ENCODE measurements at regions not wholly inside any gene's neighbourhood (a gene's known extent, or its start where the extent isn't known, plus 50 kb on each side); places are given as distances from the start of the nearest gene placed in this dataset.

DNA sequence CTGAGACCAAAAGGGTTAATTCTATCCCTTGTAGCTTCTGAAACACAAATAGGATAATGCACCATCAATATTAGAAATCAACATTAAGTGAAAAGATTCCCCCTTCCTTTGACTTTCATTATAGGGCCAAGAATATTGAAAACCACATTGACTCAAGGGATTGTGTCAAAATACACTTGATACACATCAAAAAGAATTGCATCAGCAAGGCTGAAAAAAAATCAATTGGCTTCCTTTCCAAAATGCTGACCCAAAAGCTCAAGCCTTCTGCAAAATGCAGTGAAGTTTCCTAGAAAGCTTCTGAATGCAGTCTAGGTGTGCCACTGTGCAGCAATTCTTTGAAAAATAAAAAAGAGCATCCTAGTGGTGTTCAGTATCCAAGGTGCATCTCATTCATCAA lies 674.4 kb downstream of the TOX3 start:
- ChIA-PET POLR2A (no interaction called here), CTCF (no interaction called here)
- Histone ChIP-seq H3K4me1 (ENCODE audit: control extremely low read depth in 1 of 4, control insufficient read depth in 4 of 4, insufficient read depth in 4 of 4, low read length in 3 of 4) (no peaks in the 10 kb centered on the region), H3K27me3 (replicated peaks in 2 of 5; ENCODE audit: control insufficient read depth in 4 of 5, insufficient read depth in 5 of 5, low read length in 4 of 5) (no peaks in the 10 kb centered on the region), H3K36me3 (ENCODE audit: control insufficient read depth in 4 of 4, insufficient read depth in 4 of 4, low read length in 3 of 4) (no peaks in the 10 kb centered on the region), H3K27ac (ENCODE audit: insufficient read depth in 1 of 2, low read depth in 1 of 2, low read length in 2 of 2, poor library complexity in 1 of 2, severe bottlenecking in 2 of 2) (no peak overlapping the region), H3K9me3 (ENCODE audit: control extremely low read depth in 1 of 5, control insufficient read depth in 4 of 5, insufficient read depth in 2 of 5, low read depth in 1 of 5, low read length in 4 of 5) (no peaks in the 10 kb centered on the region), H3K4me3 (ENCODE audit: control insufficient read depth in 1 of 7, extremely low read depth in 1 of 7, insufficient read depth in 4 of 7, low read depth in 2 of 7, low read length in 6 of 7) (no peak overlapping the region)
- DNase-seq, result no peak

DNA sequence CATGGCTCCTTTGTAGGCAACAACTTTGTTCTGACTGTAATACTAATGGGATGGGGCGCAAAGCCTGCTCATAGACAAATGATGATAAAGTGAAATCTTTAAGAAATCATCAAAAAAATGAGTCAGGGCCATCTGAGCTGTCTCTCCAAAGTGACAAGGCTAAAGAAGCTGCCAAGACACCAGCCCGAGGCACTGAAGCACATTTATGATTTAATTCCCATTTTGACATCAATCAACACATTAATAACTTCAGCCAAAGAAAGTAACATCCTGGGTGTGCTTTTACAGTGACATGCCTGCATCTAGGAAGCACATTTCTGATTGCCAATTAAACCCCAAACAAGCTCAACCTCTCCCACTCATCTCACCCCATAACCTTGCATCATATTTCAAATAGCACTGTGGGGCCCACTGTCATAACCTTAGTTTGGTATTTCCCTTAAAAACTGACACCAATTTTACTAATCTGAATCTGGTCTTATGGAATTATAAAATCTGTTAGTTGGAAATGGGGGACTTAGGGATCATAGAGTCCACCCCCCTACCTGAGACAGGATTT lies 676.6 kb downstream of the TOX3 start:
- Histone ChIP-seq H3K27me3 (replicated peaks in 2 of 5; ENCODE audit: control insufficient read depth in 4 of 5, insufficient read depth in 5 of 5, low read length in 4 of 5) (no peaks in the 10 kb centered on the region), H3K27ac (ENCODE audit: insufficient read depth in 1 of 2, low read depth in 1 of 2, low read length in 2 of 2, poor library complexity in 1 of 2, severe bottlenecking in 2 of 2) (no peak overlapping the region), H3K4me3 (ENCODE audit: control insufficient read depth in 1 of 7, extremely low read depth in 1 of 7, insufficient read depth in 4 of 7, low read depth in 2 of 7, low read length in 6 of 7) (no peak overlapping the region), H3K4me1 (ENCODE audit: control extremely low read depth in 1 of 4, control insufficient read depth in 4 of 4, insufficient read depth in 4 of 4, low read length in 3 of 4) (no peaks in the 10 kb centered on the region), H3K36me3 (ENCODE audit: control insufficient read depth in 4 of 4, insufficient read depth in 4 of 4, low read length in 3 of 4) (no peaks in the 10 kb centered on the region), H3K9me3 (ENCODE audit: control extremely low read depth in 1 of 5, control insufficient read depth in 4 of 5, insufficient read depth in 2 of 5, low read depth in 1 of 5, low read length in 4 of 5) (no peaks in the 10 kb centered on the region)
- DNase-seq, result no peak
- ChIA-PET CTCF (no interaction called here), POLR2A (no interaction called here)
- 94% methylated on average over 2 of the region's 2 CpGs for WGBS (ENCODE audit: insufficient coverage)

DNA sequence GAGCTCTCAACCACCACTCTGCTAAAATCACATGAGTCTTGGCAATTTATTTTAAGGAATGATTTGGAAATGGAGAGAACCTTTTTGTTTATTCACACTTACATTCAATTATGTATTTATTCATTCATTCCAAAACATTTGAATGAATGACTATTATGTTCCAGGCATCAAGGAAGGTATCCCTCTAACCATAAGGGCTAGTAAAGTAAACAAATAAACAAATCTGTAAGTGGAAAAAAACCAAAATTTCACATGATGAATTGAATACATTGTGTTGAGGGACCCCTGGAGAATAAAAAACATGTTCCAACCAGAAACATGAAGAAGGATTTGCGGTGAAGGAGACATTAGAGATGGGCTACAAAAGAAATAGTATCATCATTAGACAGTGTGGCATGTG lies 677.8 kb downstream of the TOX3 start:
- Histone ChIP-seq H3K27me3 (replicated peaks in 2 of 5; ENCODE audit: control insufficient read depth in 4 of 5, insufficient read depth in 5 of 5, low read length in 4 of 5) (no peaks in the 10 kb centered on the region), H3K36me3 (ENCODE audit: control insufficient read depth in 4 of 4, insufficient read depth in 4 of 4, low read length in 3 of 4) (no peaks in the 10 kb centered on the region), H3K4me1 (ENCODE audit: control extremely low read depth in 1 of 4, control insufficient read depth in 4 of 4, insufficient read depth in 4 of 4, low read length in 3 of 4) (no peaks in the 10 kb centered on the region), H3K27ac (ENCODE audit: insufficient read depth in 1 of 2, low read depth in 1 of 2, low read length in 2 of 2, poor library complexity in 1 of 2, severe bottlenecking in 2 of 2) (no peak overlapping the region), H3K4me3 (ENCODE audit: control insufficient read depth in 1 of 7, extremely low read depth in 1 of 7, insufficient read depth in 4 of 7, low read depth in 2 of 7, low read length in 6 of 7) (no peak overlapping the region), H3K9me3 (ENCODE audit: control extremely low read depth in 1 of 5, control insufficient read depth in 4 of 5, insufficient read depth in 2 of 5, low read depth in 1 of 5, low read length in 4 of 5) (no peaks in the 10 kb centered on the region)
- POLR2A ChIA-PET, result no interaction called here
- CTCF ChIA-PET, result no interaction called here
- no CpG with 5 or more reads among the region's 1 CpG for WGBS (ENCODE audit: insufficient coverage)
- no peak for DNase-seq

DNA sequence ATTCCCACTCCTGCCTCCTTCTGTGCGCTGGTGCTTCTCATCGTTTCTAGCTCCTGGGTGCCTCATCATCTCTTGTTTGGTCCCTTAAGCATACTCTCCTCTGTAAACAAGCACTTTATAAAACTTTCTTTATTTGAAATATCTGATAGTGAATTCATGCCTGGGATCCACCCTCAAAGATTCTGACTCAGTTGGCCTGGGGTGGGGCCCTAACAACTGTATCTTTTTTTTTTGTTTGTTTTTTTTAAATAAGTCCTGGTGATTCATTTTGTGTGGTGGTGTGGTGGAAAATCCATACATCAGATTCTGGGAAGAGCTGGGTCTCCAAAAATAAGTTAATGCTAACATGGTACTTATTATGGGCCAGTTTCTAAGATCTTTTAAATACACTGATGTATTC lies 678.3 kb downstream of the TOX3 start:
- ChIA-PET POLR2A (no interaction called here), CTCF (no interaction called here)
- 83% methylated on average over 2 of the region's 2 CpGs for WGBS (ENCODE audit: insufficient coverage)
- no peak for DNase-seq
- Histone ChIP-seq H3K36me3 (ENCODE audit: control insufficient read depth in 4 of 4, insufficient read depth in 4 of 4, low read length in 3 of 4) (no peaks in the 10 kb centered on the region), H3K4me3 (ENCODE audit: control insufficient read depth in 1 of 7, extremely low read depth in 1 of 7, insufficient read depth in 4 of 7, low read depth in 2 of 7, low read length in 6 of 7) (no peak overlapping the region), H3K4me1 (ENCODE audit: control extremely low read depth in 1 of 4, control insufficient read depth in 4 of 4, insufficient read depth in 4 of 4, low read length in 3 of 4) (no peaks in the 10 kb centered on the region), H3K27me3 (replicated peaks in 2 of 5; ENCODE audit: control insufficient read depth in 4 of 5, insufficient read depth in 5 of 5, low read length in 4 of 5) (no peaks in the 10 kb centered on the region), H3K27ac (ENCODE audit: insufficient read depth in 1 of 2, low read depth in 1 of 2, low read length in 2 of 2, poor library complexity in 1 of 2, severe bottlenecking in 2 of 2) (no peak overlapping the region), H3K9me3 (ENCODE audit: control extremely low read depth in 1 of 5, control insufficient read depth in 4 of 5, insufficient read depth in 2 of 5, low read depth in 1 of 5, low read length in 4 of 5) (no peaks in the 10 kb centered on the region)

DNA sequence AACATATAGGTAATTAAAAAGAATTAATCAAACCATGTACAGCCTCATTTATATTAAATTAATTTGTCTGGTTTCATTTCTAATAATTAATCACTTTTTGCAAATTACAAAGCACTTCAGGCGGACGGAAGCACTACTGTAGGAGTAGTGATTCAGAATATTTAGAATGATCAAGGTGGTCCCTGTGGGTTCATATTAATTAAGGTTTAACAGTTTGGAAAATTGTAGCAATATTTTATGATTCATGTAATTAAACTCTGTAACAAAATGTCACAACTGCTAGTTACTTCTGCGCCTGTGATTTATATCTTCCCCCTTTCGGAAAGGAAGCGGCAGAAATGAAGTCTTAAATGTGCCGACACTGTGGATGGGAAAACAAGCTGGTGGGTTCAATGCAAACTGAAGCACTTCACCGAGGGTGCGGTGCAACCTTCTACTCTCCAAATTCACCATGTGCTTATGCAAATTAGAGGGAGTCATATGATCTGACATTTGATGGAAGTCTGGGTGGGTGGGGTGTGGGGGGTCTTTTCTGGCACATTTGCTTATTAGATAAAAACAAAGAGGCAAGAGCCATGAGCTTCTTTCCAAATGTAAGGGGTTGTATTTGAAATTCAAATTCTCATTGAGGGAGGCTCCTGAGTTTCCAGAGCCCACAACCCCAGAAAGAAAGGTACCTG lies 679.4 kb downstream of the TOX3 start:
- CTCF ChIA-PET, result no interaction called here
- POLR2A ChIA-PET, result no interaction called here
- Histone ChIP-seq H3K27ac (ENCODE audit: insufficient read depth in 1 of 2, low read depth in 1 of 2, low read length in 2 of 2, poor library complexity in 1 of 2, severe bottlenecking in 2 of 2) (no peak overlapping the region), H3K36me3 (ENCODE audit: control insufficient read depth in 4 of 4, insufficient read depth in 4 of 4, low read length in 3 of 4) (no peaks in the 10 kb centered on the region), H3K4me3 (ENCODE audit: control insufficient read depth in 1 of 7, extremely low read depth in 1 of 7, insufficient read depth in 4 of 7, low read depth in 2 of 7, low read length in 6 of 7) (no peak overlapping the region), H3K27me3 (replicated peaks in 2 of 5; ENCODE audit: control insufficient read depth in 4 of 5, insufficient read depth in 5 of 5, low read length in 4 of 5) (no peaks in the 10 kb centered on the region), H3K4me1 (ENCODE audit: control extremely low read depth in 1 of 4, control insufficient read depth in 4 of 4, insufficient read depth in 4 of 4, low read length in 3 of 4) (no peaks in the 10 kb centered on the region), H3K9me3 (ENCODE audit: control extremely low read depth in 1 of 5, control insufficient read depth in 4 of 5, insufficient read depth in 2 of 5, low read depth in 1 of 5, low read length in 4 of 5) (no peaks in the 10 kb centered on the region)
- DNase-seq, result no peak
- 42% methylated on average over 3 of the region's 8 CpGs for WGBS (ENCODE audit: insufficient coverage)

DNA sequence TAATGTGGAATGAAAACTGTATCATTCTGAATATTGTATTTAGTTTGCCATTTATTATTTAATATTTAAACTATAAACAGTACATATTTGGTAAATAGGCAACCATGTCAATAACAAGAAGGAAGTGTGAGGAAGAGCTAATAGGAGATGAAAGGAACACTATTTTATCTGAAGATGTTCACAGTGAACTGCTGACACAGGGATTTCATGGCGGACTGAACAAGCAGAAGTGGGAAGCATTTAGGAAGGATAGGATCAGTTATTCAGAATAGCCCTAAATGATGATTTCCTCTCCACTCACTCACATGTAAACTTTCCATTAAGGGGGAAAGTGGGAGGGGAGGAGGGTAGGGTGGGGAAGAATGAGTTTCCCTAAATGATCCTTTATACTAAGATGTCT lies 682.4 kb downstream of the TOX3 start:
- no CpG with 5 or more reads among the region's 1 CpG for WGBS (ENCODE audit: insufficient coverage)
- H3K4me3 ChIP-seq (ENCODE audit: control insufficient read depth in 1 of 7, extremely low read depth in 1 of 7, insufficient read depth in 4 of 7, low read depth in 2 of 7, low read length in 6 of 7), result no peak overlapping the region
- no peak for DNase-seq
- H3K27me3 ChIP-seq (replicated peaks in 2 of 5; ENCODE audit: control insufficient read depth in 4 of 5, insufficient read depth in 5 of 5, low read length in 4 of 5), result no peaks in the 10 kb centered on the region
- no peak overlapping the region for H3K27ac ChIP-seq (ENCODE audit: insufficient read depth in 1 of 2, low read depth in 1 of 2, low read length in 2 of 2, poor library complexity in 1 of 2, severe bottlenecking in 2 of 2)
- ChIA-PET CTCF (no interaction called here), POLR2A (no interaction called here)
- no peaks in the 10 kb centered on the region for H3K9me3 ChIP-seq (ENCODE audit: control extremely low read depth in 1 of 5, control insufficient read depth in 4 of 5, insufficient read depth in 2 of 5, low read depth in 1 of 5, low read length in 4 of 5)
- no peaks in the 10 kb centered on the region for H3K36me3 ChIP-seq (ENCODE audit: control insufficient read depth in 4 of 4, insufficient read depth in 4 of 4, low read length in 3 of 4)
- H3K4me1 ChIP-seq (ENCODE audit: control extremely low read depth in 1 of 4, control insufficient read depth in 4 of 4, insufficient read depth in 4 of 4, low read length in 3 of 4), result no peaks in the 10 kb centered on the region

DNA sequence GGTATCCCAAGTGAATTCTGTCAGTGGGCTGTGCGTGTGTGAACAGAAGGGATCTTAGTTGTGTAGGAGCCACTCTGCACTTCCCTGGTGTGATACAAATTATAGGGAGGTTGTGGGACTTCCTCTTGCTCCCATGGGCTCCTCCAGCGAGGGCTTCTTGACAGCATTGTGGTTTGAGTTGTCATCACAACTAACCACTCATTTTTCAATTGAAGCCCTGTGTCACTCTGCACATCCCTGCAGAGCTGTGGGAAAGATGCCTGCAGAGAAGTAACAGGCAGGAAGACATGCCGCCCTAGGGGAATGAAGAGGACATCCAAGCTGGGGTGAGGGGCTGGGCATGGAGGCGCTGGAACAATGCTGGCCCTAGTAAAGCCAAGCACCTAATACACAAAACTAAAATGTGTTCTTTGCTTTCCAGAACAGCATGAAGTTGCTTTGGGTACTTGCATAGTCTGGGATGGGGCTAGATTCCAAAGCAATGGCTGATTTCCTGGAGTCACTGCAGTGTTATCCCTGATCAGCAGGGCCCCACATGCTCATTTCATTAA lies 692.5 kb downstream of the TOX3 start:
- ChIA-PET POLR2A (no interaction called here), CTCF (no interaction called here)
- Histone ChIP-seq H3K27ac (ENCODE audit: insufficient read depth in 1 of 2, low read depth in 1 of 2, low read length in 2 of 2, poor library complexity in 1 of 2, severe bottlenecking in 2 of 2) (no peak overlapping the region), H3K4me3 (ENCODE audit: control insufficient read depth in 1 of 7, extremely low read depth in 1 of 7, insufficient read depth in 4 of 7, low read depth in 2 of 7, low read length in 6 of 7) (no peak overlapping the region), H3K9me3 (ENCODE audit: control extremely low read depth in 1 of 5, control insufficient read depth in 4 of 5, insufficient read depth in 2 of 5, low read depth in 1 of 5, low read length in 4 of 5) (peaks cover 0 to 3% (median 0%) of the 10 kb centered on the region in 5 experiments), H3K27me3 (replicated peaks in 2 of 5; ENCODE audit: control insufficient read depth in 4 of 5, insufficient read depth in 5 of 5, low read length in 4 of 5) (no peaks in the 10 kb centered on the region), H3K4me1 (ENCODE audit: control extremely low read depth in 1 of 4, control insufficient read depth in 4 of 4, insufficient read depth in 4 of 4, low read length in 3 of 4) (no peaks in the 10 kb centered on the region), H3K36me3 (ENCODE audit: control insufficient read depth in 4 of 4, insufficient read depth in 4 of 4, low read length in 3 of 4) (no peaks in the 10 kb centered on the region)
- no peak for DNase-seq
- 80% methylated on average over 2 of the region's 4 CpGs for WGBS (ENCODE audit: insufficient coverage)

All from common myeloid progenitor, CD34-positive (primary cell).